HEK293 (cell line): ENCODE measurements at regions not wholly inside any gene's neighbourhood (a gene's known extent, or its start where the extent isn't known, plus 50 kb on each side); places are given as distances from the start of the nearest gene placed in this dataset.

Source experiments
- CTCF ChIA-PET: fragments of 350-600 bp; formaldehyde crosslinking; extraction: SDS; loops from one replicate; lab custom pipeline; 2021; ENCODE audit warnings: antibody characterized with exemption; lab: Yijun Ruan, JAX
- POLR2A ChIA-PET: fragments of 300-600 bp; formaldehyde crosslinking; extraction: SDS; loops from one replicate; lab custom pipeline; 2020; ENCODE audit warnings: antibody characterized with exemption, inconsistent platforms; lab: Yijun Ruan, JAX
- H3K27ac ChIP-seq: fragments of 200-500 bp; sonication (Bioruptor generic); 2 replicates; pipeline ENCODE4 v1.5.1; 2014; ENCODE audit warnings: low read depth, low read length, control low read depth, inconsistent platforms; ENCODE audit errors: extremely low read depth
- H3K36me3 ChIP-seq, 2 experiments: fragments of 200-500 bp in 1 of 2; sonication (Bioruptor generic) in 1 of 2; 1 replicate in 1 of 2; 2 replicates in 1 of 2; pipeline ENCODE4 v1.5.1; 2014 to 2017; ENCODE audit warnings: inconsistent platforms in 2 of 2, low read length in 2 of 2; ENCODE audit not compliant: control insufficient read depth in 2 of 2, insufficient read depth in 1 of 2
- H3K4me1 ChIP-seq: fragments of 200-500 bp; sonication (Bioruptor generic); 2 replicates; pipeline ENCODE4 v1.5.1; 2014; ENCODE audit warnings: mild to moderate bottlenecking, low read length, inconsistent platforms; ENCODE audit not compliant: control insufficient read depth, insufficient read depth
- H3K4me3 ChIP-seq: 2 replicates; pipeline ENCODE4 v1.5.1; 2011; ENCODE audit warnings: low read depth, mild to moderate bottlenecking, control low read depth, low read length, moderate library complexity
- H3K9me3 ChIP-seq: fragments of 200-500 bp; sonication (Bioruptor generic); 2 replicates; pipeline ENCODE4 v1.5.1; 2014; ENCODE audit warnings: low read depth, low read length, inconsistent platforms; ENCODE audit not compliant: control insufficient read depth, insufficient read depth
- ELK4 ChIP-seq: IDR thresholded peaks from 2 replicates; pipeline ENCODE4 v1.6.1; 2011; ENCODE audit warnings: mild to moderate bottlenecking, low read depth, low read length, borderline replicate concordance
- GFI1B ChIP-seq: fragments of 450-650 bp; formaldehyde crosslinking; IDR thresholded peaks from 2 replicates; pipeline ENCODE4 v1.5.1; 2016; ENCODE audit warnings: missing biosample characterization, missing genetic modification characterization
- HOXD13 ChIP-seq: sonication (generic); formaldehyde crosslinking; IDR thresholded peaks from 2 replicates; pipeline ENCODE4 v1.8.0; 2022; ENCODE audit warnings: missing genetic modification reagents, borderline replicate concordance
- INSM2 ChIP-seq: fragments of 450-650 bp; formaldehyde crosslinking; IDR thresholded peaks from 2 replicates; pipeline ENCODE4 v1.5.1; 2016; ENCODE audit warnings: missing biosample characterization, missing genetic modification characterization
- PRDM10 ChIP-seq: fragments of 450-650 bp; formaldehyde crosslinking; IDR thresholded peaks from 2 replicates; pipeline ENCODE4 v1.5.1; 2016; ENCODE audit warnings: missing biosample characterization, missing genetic modification characterization
- SCRT2 ChIP-seq: fragments of 450-650 bp; formaldehyde crosslinking; IDR thresholded peaks from 2 replicates; pipeline ENCODE4 v1.5.1; 2016; ENCODE audit warnings: missing biosample characterization, missing genetic modification characterization
- SETDB1 ChIP-seq: IDR thresholded peaks from one replicate; pipeline ENCODE4 v1.6.1; 2017; ENCODE audit warnings: mild to moderate bottlenecking, low read length, moderate library complexity, mixed read lengths; ENCODE audit not compliant: insufficient read length
- SP2 ChIP-seq: fragments of 450-650 bp; formaldehyde crosslinking; IDR thresholded peaks from 2 replicates; pipeline ENCODE4 v1.5.1; 2016; ENCODE audit warnings: missing biosample characterization, missing genetic modification characterization
- SP3 ChIP-seq: fragments of 450-650 bp; formaldehyde crosslinking; IDR thresholded peaks from 2 replicates; pipeline ENCODE4 v1.5.1; 2016; ENCODE audit warnings: missing biosample characterization, missing genetic modification characterization
- TRIM28 ChIP-seq: IDR thresholded peaks from 2 replicates; pipeline ENCODE4 v1.6.1; 2011; ENCODE audit warnings: low read length, control low read depth, borderline replicate concordance
- ZFHX2 ChIP-seq: fragments of 450-650 bp; formaldehyde crosslinking; conservative IDR thresholded peaks from 2 replicates; pipeline ENCODE4 v1.5.1; 2016; ENCODE audit warnings: missing biosample characterization, missing genetic modification characterization
- ZFP69B ChIP-seq: fragments of 450-650 bp; formaldehyde crosslinking; IDR thresholded peaks from 2 replicates; pipeline ENCODE4 v1.5.1; 2016; ENCODE audit warnings: missing biosample characterization, missing genetic modification characterization
- ZNF2 ChIP-seq: fragments of 450-650 bp; formaldehyde crosslinking; IDR thresholded peaks from 2 replicates; pipeline ENCODE4 v1.5.1; 2016; ENCODE audit warnings: missing biosample characterization, missing genetic modification characterization
- ZNF311 ChIP-seq: fragments of 450-650 bp; formaldehyde crosslinking; IDR thresholded peaks from 2 replicates; pipeline ENCODE4 v1.5.1; 2017; ENCODE audit warnings: missing biosample characterization, missing genetic modification characterization, borderline replicate concordance
- ZNF341 ChIP-seq: fragments of 450-650 bp; formaldehyde crosslinking; IDR thresholded peaks from 2 replicates; pipeline ENCODE4; 2016; ENCODE audit warnings: low read depth, missing biosample characterization, missing genetic modification characterization
- ZNF362 ChIP-seq: fragments of 450-650 bp; formaldehyde crosslinking; IDR thresholded peaks from 2 replicates; pipeline ENCODE4 v1.5.1; 2016; ENCODE audit warnings: missing biosample characterization, missing genetic modification characterization
- ZNF404 ChIP-seq: fragments of 450-650 bp; formaldehyde crosslinking; IDR thresholded peaks from 2 replicates; pipeline ENCODE4 v1.5.1; 2017; ENCODE audit warnings: missing biosample characterization, missing genetic modification characterization
- ZNF585B ChIP-seq: fragments of 450-650 bp; formaldehyde crosslinking; IDR thresholded peaks from 2 replicates; pipeline ENCODE4 v1.5.1; 2016; ENCODE audit warnings: missing biosample characterization, missing genetic modification characterization
- ZNF610 ChIP-seq: fragments of 450-650 bp; formaldehyde crosslinking; IDR thresholded peaks from 2 replicates; pipeline ENCODE4 v1.5.1; 2016; ENCODE audit warnings: missing biosample characterization, missing genetic modification characterization, borderline replicate concordance
- ZNF654 ChIP-seq: fragments of 450-650 bp; formaldehyde crosslinking; IDR thresholded peaks from 2 replicates; pipeline ENCODE4 v1.5.1; 2016; ENCODE audit warnings: low read depth, missing biosample characterization, missing genetic modification characterization
- ZNF768 ChIP-seq: fragments of 450-650 bp; formaldehyde crosslinking; IDR thresholded peaks from 2 replicates; pipeline ENCODE4 v1.5.1; 2018; ENCODE audit warnings: missing biosample characterization, mild to moderate bottlenecking, missing genetic modification characterization
- ZNF776 ChIP-seq: fragments of 450-650 bp; formaldehyde crosslinking; IDR thresholded peaks from 2 replicates; pipeline ENCODE4 v1.5.0; 2017; ENCODE audit warnings: missing biosample characterization, missing genetic modification characterization, borderline replicate concordance
- ZNF785 ChIP-seq: fragments of 450-650 bp; formaldehyde crosslinking; IDR thresholded peaks from 2 replicates; pipeline ENCODE4 v1.5.1; 2016; ENCODE audit warnings: missing biosample characterization, missing genetic modification characterization

GRCh38 chr1:103307751-103308150 lies 199.4 kb upstream of the COL11A1 start:
- CTCF ChIA-PET, result no interaction called here
- Histone ChIP-seq H3K27ac (no peak overlapping the region), H3K9me3 (no peaks in the 10 kb centered on the region), H3K4me3 (no peak overlapping the region), H3K4me1 (no peaks in the 10 kb centered on the region), H3K36me3 (no peaks in the 10 kb centered on the region)
- POLR2A ChIA-PET, result no interaction called here
- TF ChIP-seq ZNF654 (tag by site-specific recombination), result no peak
- TF ChIP-seq ZNF610, result no peak
- no peak for TF ChIP-seq SCRT2 (tag by site-specific recombination)
- TF ChIP-seq SP2 (tag by site-specific recombination), result no peak
- TF ChIP-seq ZNF776 (tag by site-specific recombination), result no peak
- no peak for TF ChIP-seq ZFHX2 (tag by site-specific recombination)
- no peak for TF ChIP-seq ZFP69B
- TF ChIP-seq ZNF311 (tag by site-specific recombination), result no peak
- TF ChIP-seq ZNF585B (tag by site-specific recombination), result no peak
- TF ChIP-seq ZNF341 (tag by site-specific recombination), result no peak
- TF ChIP-seq ZNF2, result no peak
- no peak for TF ChIP-seq PRDM10
- no peak for TF ChIP-seq ZNF785 (tag by site-specific recombination)
- no peak for TF ChIP-seq ZNF404 (tag by site-specific recombination)

GRCh38 chr1:103283841-103284669 lies 175.7 kb upstream of the COL11A1 start:
- ChIA-PET CTCF (no interaction called here), POLR2A (no interaction called here)
- no peaks in the 10 kb centered on the region for H3K9me3 ChIP-seq
- H3K4me1 ChIP-seq, result no peaks in the 10 kb centered on the region
- H3K4me3 ChIP-seq, result no peak overlapping the region
- TF ChIP-seq ELK4, result no peak
- TF ChIP-seq INSM2, result no peak
- no peak for TF ChIP-seq GFI1B (tag by site-specific recombination)
- TF ChIP-seq HOXD13 (CRISPR knock-in tag), result no peak
- no peak for TF ChIP-seq TRIM28
- no peak for TF ChIP-seq ZNF768 (tag by site-specific recombination)
- no peak for TF ChIP-seq SETDB1
- TF ChIP-seq ZNF362 (tag by site-specific recombination), result no peak
- no peak for TF ChIP-seq SP3 (tag by site-specific recombination)
- no peaks in the 10 kb centered on the region for H3K36me3 ChIP-seq
- no peak overlapping the region for H3K27ac ChIP-seq
